ENCODE measurements at regions not wholly inside any gene's neighbourhood (a gene's known extent, or its start where the extent isn't known, plus 50 kb on each side); places are given as distances from the start of the nearest gene placed in this dataset.

DNA sequence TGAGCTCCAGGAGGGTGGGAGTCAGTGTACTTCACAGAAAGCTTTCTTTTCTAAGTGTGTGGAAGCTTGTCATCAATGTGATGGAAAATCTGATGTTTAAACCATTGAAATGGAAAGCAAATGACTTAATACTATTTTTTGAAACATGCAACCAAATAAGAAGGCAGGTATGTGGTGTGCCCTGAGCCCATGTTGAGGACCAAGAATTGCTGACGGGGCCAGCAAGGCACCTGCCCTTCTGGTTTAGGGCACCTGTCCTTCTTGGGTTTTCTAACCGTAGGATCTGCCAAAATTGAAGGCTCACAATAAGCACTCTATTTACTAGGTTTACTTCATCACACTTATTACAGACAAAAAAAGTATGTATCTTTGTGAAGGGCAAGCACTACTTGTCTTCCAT lies 537.7 kb downstream of the SOCS6 start:
- TF ChIP-seq, protein P1, sequence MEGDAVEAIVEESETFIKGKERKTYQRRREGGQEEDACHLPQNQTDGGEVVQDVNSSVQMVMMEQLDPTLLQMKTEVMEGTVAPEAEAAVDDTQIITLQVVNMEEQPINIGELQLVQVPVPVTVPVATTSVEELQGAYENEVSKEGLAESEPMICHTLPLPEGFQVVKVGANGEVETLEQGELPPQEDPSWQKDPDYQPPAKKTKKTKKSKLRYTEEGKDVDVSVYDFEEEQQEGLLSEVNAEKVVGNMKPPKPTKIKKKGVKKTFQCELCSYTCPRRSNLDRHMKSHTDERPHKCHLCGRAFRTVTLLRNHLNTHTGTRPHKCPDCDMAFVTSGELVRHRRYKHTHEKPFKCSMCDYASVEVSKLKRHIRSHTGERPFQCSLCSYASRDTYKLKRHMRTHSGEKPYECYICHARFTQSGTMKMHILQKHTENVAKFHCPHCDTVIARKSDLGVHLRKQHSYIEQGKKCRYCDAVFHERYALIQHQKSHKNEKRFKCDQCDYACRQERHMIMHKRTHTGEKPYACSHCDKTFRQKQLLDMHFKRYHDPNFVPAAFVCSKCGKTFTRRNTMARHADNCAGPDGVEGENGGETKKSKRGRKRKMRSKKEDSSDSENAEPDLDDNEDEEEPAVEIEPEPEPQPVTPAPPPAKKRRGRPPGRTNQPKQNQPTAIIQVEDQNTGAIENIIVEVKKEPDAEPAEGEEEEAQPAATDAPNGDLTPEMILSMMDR (IDR thresholded peaks at IDR 0.05): no peak
- no peak for TF ChIP-seq POLR2A (IDR thresholded peaks at IDR 0.05)

All from uterus (tissue), 2 donors.